ENCODE measurements at regions not wholly inside any gene's neighbourhood (a gene's known extent, or its start where the extent isn't known, plus 50 kb on each side); places are given as distances from the start of the nearest gene placed in this dataset.

GRCh38 chr6:92050216-92050615 is 1369.1 kb downstream of the EPHA7 start:
- no peak for TF ChIP-seq CTCF (IDR thresholded peaks at IDR 0.05)
- Mint-ChIP-seq H3K36me3 (ENCODE audit: low read depth) (no peaks in the 10 kb centered on the region), H3K27me3 (no peaks in the 10 kb centered on the region), H3K9me3 (no peaks in the 10 kb centered on the region), H3K4me1 (no peaks in the 10 kb centered on the region), H3K4me3 (no peak overlapping the region), H3K27ac (no peak overlapping the region)
- no peak for DNase-seq
- ChIA-PET CTCF (no interaction called here), POLR2A (no interaction called here)
- intact Hi-C loops (cut with micrococcal nuclease) = no loop called here
- ATAC-seq (ENCODE audit: low read depth) = no peak

GRCh38 chr6:92047860-92048259 is 1371.5 kb downstream of the EPHA7 start:
- Mint-ChIP-seq H3K4me1 (no peaks in the 10 kb centered on the region), H3K4me3 (no peak overlapping the region), H3K27me3 (no peaks in the 10 kb centered on the region), H3K36me3 (ENCODE audit: low read depth) (no peaks in the 10 kb centered on the region), H3K9me3 (no peaks in the 10 kb centered on the region), H3K27ac (no peak overlapping the region)
- TF ChIP-seq CTCF (IDR thresholded peaks at IDR 0.05) = no peak
- DNase-seq = no peak
- no peak for ATAC-seq (ENCODE audit: low read depth)
- CTCF ChIA-PET = no interaction called here
- POLR2A ChIA-PET = no interaction called here
- intact Hi-C loops (cut with micrococcal nuclease) = no loop called here

- Mint-ChIP-seq H3K4me1 (no peaks in the 10 kb centered on the region), H3K36me3 (ENCODE audit: low read depth) (no peaks in the 10 kb centered on the region), H3K27ac (no peak overlapping the region), H3K9me3 (no peaks in the 10 kb centered on the region), H3K4me3 (no peak overlapping the region), H3K27me3 (no peaks in the 10 kb centered on the region)
- TF ChIP-seq CTCF (IDR thresholded peaks at IDR 0.05) = no peak
- ChIA-PET POLR2A (no interaction called here), CTCF (no interaction called here)
- intact Hi-C loops (cut with micrococcal nuclease) = no loop called here
- DNase-seq (no peak), ATAC-seq (ENCODE audit: low read depth) (no peak)
These were observed 1372.1 kb downstream of the EPHA7 start for GRCh38 chr6:92047152-92047850.

- no peak for ATAC-seq (ENCODE audit: low read depth)
- no peak for DNase-seq
These were observed 1375.0 kb downstream of the EPHA7 start for GRCh38 chr6:92044312-92044711.

GRCh38 chr6:92043777-92044176 is 1375.6 kb downstream of the EPHA7 start:
- H3K4me3 Mint-ChIP-seq = no peak overlapping the region
- H3K27me3 Mint-ChIP-seq = no peaks in the 10 kb centered on the region
- no peak for ATAC-seq (ENCODE audit: low read depth)
- no peaks in the 10 kb centered on the region for H3K36me3 Mint-ChIP-seq (ENCODE audit: low read depth)
- intact Hi-C loops (cut with micrococcal nuclease) = no loop called here
- no peaks in the 10 kb centered on the region for H3K9me3 Mint-ChIP-seq
- H3K27ac Mint-ChIP-seq = no peak overlapping the region
- ChIA-PET CTCF (no interaction called here), POLR2A (no interaction called here)
- H3K4me1 Mint-ChIP-seq = no peaks in the 10 kb centered on the region
- no peak for TF ChIP-seq CTCF (IDR thresholded peaks at IDR 0.05)
- no peak for DNase-seq

More at GRCh38 chr6:92044312-92044711, 1375.0 kb downstream of the EPHA7 start:
- ChIA-PET CTCF (no interaction called here), POLR2A (no interaction called here)
- H3K4me3 Mint-ChIP-seq = no peak overlapping the region
- TF ChIP-seq CTCF (IDR thresholded peaks at IDR 0.05) = no peak
- no peaks in the 10 kb centered on the region for H3K9me3 Mint-ChIP-seq
- no peaks in the 10 kb centered on the region for H3K4me1 Mint-ChIP-seq
- intact Hi-C loops (cut with micrococcal nuclease) = no loop called here
- H3K27me3 Mint-ChIP-seq = no peaks in the 10 kb centered on the region
- H3K27ac Mint-ChIP-seq = no peak overlapping the region
- H3K36me3 Mint-ChIP-seq (ENCODE audit: low read depth) = no peaks in the 10 kb centered on the region

All from activated B cell treated with CpG ODN at 0.5 μM for 24 hours (primary cell).